Liver (tissue), 7 donors: ENCODE measurements at regions not wholly inside any gene's neighbourhood (a gene's known extent, or its start where the extent isn't known, plus 50 kb on each side); places are given as distances from the start of the nearest gene placed in this dataset.

ENCODE experiments used
- DNase-seq: peaks from one replicate; pipeline ENCODE4 v3.0.0-alpha.2; 2017; ENCODE audit warnings: low spot score
- H3K27ac ChIP-seq, 2 donors: one replicate each; pipeline ENCODE4 v1.7.0; 2013; ENCODE audit warnings: inconsistent platforms in 2 of 2, low read length in 2 of 2, control low read depth in 1 of 2, low read depth in 1 of 2, mild to moderate bottlenecking in 1 of 2
- H3K27me3 ChIP-seq, 4 donors: one replicate each; pipeline versions ENCODE4 v1.6.1 to v1.7.0; 2013; ENCODE audit warnings: low read length in 3 of 4, inconsistent platforms in 1 of 4, mild to moderate bottlenecking in 1 of 4, moderate library complexity in 1 of 4; ENCODE audit not compliant: control insufficient read depth in 4 of 4, insufficient read depth in 4 of 4
- H3K36me3 ChIP-seq, 4 donors: one replicate each; pipeline versions ENCODE4 v1.6.1 to v1.7.0; 2013; ENCODE audit warnings: low read length in 3 of 4, mild to moderate bottlenecking in 3 of 4, low read depth in 1 of 4, moderate library complexity in 1 of 4; ENCODE audit not compliant: control insufficient read depth in 4 of 4, insufficient read depth in 3 of 4
- H3K4me1 ChIP-seq, 4 donors: one replicate each; pipeline versions ENCODE4 v1.6.1 to v1.7.0; 2013; ENCODE audit warnings: low read length in 3 of 4, mild to moderate bottlenecking in 3 of 4, moderate library complexity in 1 of 4; ENCODE audit not compliant: control insufficient read depth in 4 of 4, insufficient read depth in 4 of 4
- H3K4me3 ChIP-seq, 3 donors: one replicate each; pipeline versions ENCODE4 v1.6.1 to v1.7.0; 2013; ENCODE audit warnings: low read length in 3 of 3, control low read depth in 1 of 3, low read depth in 1 of 3, mild to moderate bottlenecking in 1 of 3
- H3K9ac ChIP-seq, 2 donors: one replicate each; pipeline ENCODE4 v1.7.0; 2013; ENCODE audit warnings: low read length in 2 of 2, mild to moderate bottlenecking in 2 of 2, moderate library complexity in 2 of 2, control low read depth in 1 of 2, low read depth in 1 of 2
- H3K9me3 ChIP-seq, 4 donors: one replicate each; pipeline versions ENCODE4 v1.6.1 to v1.7.0; 2013; ENCODE audit warnings: low read length in 3 of 4; ENCODE audit not compliant: control insufficient read depth in 4 of 4
- ATF3 ChIP-seq: IDR thresholded peaks from 2 replicates; pipeline ENCODE4 v1.6.1; 2016; ENCODE audit warnings: antibody characterized with exemption
- EGR1 ChIP-seq, 2 donors: IDR thresholded peaks; 2 replicates each; pipeline ENCODE4 v1.6.1; 2016 to 2018; ENCODE audit warnings: antibody characterized with exemption in 2 of 2, low read depth in 2 of 2
- FOXA1 ChIP-seq: IDR thresholded peaks from 2 replicates; pipeline ENCODE4 v1.6.1; 2016; ENCODE audit warnings: antibody characterized with exemption
- FOXA2 ChIP-seq: IDR thresholded peaks from 2 replicates; pipeline ENCODE4 v1.6.1; 2016; ENCODE audit warnings: antibody characterized with exemption
- HNF4A ChIP-seq, 2 donors: conservative IDR thresholded peaks; 2 replicates each; pipeline ENCODE4 v1.6.1; 2016; ENCODE audit warnings: antibody characterized with exemption in 2 of 2, mild to moderate bottlenecking in 2 of 2
- HNF4G ChIP-seq: IDR thresholded peaks from 2 replicates; pipeline ENCODE4 v1.6.1; 2016; ENCODE audit warnings: antibody characterized with exemption
- JUND ChIP-seq, 2 donors: IDR thresholded peaks; 2 replicates each; pipeline ENCODE4 v1.6.1; 2016; ENCODE audit warnings: antibody characterized with exemption in 2 of 2
- MAX ChIP-seq: IDR thresholded peaks from 2 replicates; pipeline ENCODE4 v1.6.1; 2016; ENCODE audit warnings: antibody characterized with exemption
- RAD21 ChIP-seq, 2 donors: IDR thresholded peaks; 2 replicates each; pipeline ENCODE4 v1.6.1; 2016; ENCODE audit warnings: antibody characterized with exemption in 2 of 2, mild to moderate bottlenecking in 2 of 2
- REST ChIP-seq: IDR thresholded peaks from 2 replicates; pipeline ENCODE4 v1.6.1; 2016; ENCODE audit warnings: antibody characterized with exemption, mild to moderate bottlenecking
- RXRA ChIP-seq, 2 donors: IDR thresholded peaks; 2 replicates each; pipeline ENCODE4 v1.6.1; 2017 to 2018; ENCODE audit warnings: antibody characterized with exemption in 2 of 2, mild to moderate bottlenecking in 1 of 2
- SP1 ChIP-seq: IDR thresholded peaks from 2 replicates; pipeline ENCODE4 v1.6.1; 2018; ENCODE audit warnings: antibody characterized with exemption, mild to moderate bottlenecking
- TAF1 ChIP-seq: conservative IDR thresholded peaks from 2 replicates; pipeline ENCODE4 v1.6.1; 2016; ENCODE audit warnings: antibody characterized with exemption, mild to moderate bottlenecking
- YY1 ChIP-seq: IDR thresholded peaks from 2 replicates; pipeline ENCODE4 v1.6.1; 2016; ENCODE audit warnings: antibody characterized with exemption, mild to moderate bottlenecking
- ZBTB33 ChIP-seq: IDR thresholded peaks from 2 replicates; pipeline ENCODE4 v1.6.1; 2016; ENCODE audit warnings: antibody characterized with exemption
- WGBS: extraction: QIAGEN DNeasy Blood & Tissue Kit; methylation state at CpG from one replicate; pipeline ENCODE4 v1.1.7; 2013; 5-methylcytosine and 5-hydroxymethylcytosine counted together
- donor health status: healthy.
- donor health status: healthy.
- donor health status: healthy.
- donor health status: healthy.

- no peak for TF ChIP-seq RXRA (IDR thresholded peaks at IDR 0.05)
- TF ChIP-seq YY1, result no peak
- no peak for TF ChIP-seq FOXA2
- TF ChIP-seq FOXA1, result no peak
- TF ChIP-seq EGR1 (IDR thresholded peaks at IDR 0.05; ENCODE audit: low read depth in 2 of 2), result no peak
- TF ChIP-seq JUND (IDR thresholded peaks at IDR 0.05), result no peak
- no peak for TF ChIP-seq ATF3
- TF ChIP-seq SP1, result no peak
- TF ChIP-seq ZBTB33, result no peak
- DNase-seq, result no peak
- no peaks in the 10 kb centered on the region for H3K9me3 ChIP-seq
- WGBS, result 77% methylated on average over 3 of the region's 3 CpGs
- H3K27ac ChIP-seq, result no peak overlapping the region
- H3K4me1 ChIP-seq, result no peaks in the 10 kb centered on the region
- H3K36me3 ChIP-seq, result no peaks in the 10 kb centered on the region
- no peaks in the 10 kb centered on the region for H3K27me3 ChIP-seq
- no peak overlapping the region for H3K9ac ChIP-seq
- no peak overlapping the region for H3K4me3 ChIP-seq
Measured at GRCh38 chr5:8813180-8813579, 732.7 kb downstream of the SEMA5A start.

GRCh38 chr5:8814105-8814504 lies 731.8 kb downstream of the SEMA5A start:
- H3K9ac ChIP-seq, result no peak overlapping the region
- H3K36me3 ChIP-seq, result no peaks in the 10 kb centered on the region
- H3K9me3 ChIP-seq, result peaks cover 0 to 4% (median 0%) of the 10 kb centered on the region in 4 donors
- H3K4me3 ChIP-seq, result no peak overlapping the region
- H3K27me3 ChIP-seq, result no peaks in the 10 kb centered on the region
- H3K4me1 ChIP-seq, result no peaks in the 10 kb centered on the region
- TF ChIP-seq TAF1 (no peak), FOXA2 (no peak), HNF4A (conservative IDR thresholded peaks at IDR 0.05) (no peak), ATF3 (no peak), RAD21 (IDR thresholded peaks at IDR 0.05) (no peak), HNF4G (no peak), ZBTB33 (no peak), MAX (no peak), REST (no peak)
- H3K27ac ChIP-seq, result no peak overlapping the region
- no peak for DNase-seq
